HL-60 (cell line): ENCODE measurements at regions not wholly inside any gene's neighbourhood (a gene's known extent, or its start where the extent isn't known, plus 50 kb on each side); places are given as distances from the start of the nearest gene placed in this dataset.

Experiments used
- CTCF ChIP-seq: IDR thresholded peaks from one replicate; pipeline ENCODE4 v1.5.1; 2011; ENCODE audit warnings: low read length, control low read depth, inconsistent platforms; ENCODE audit not compliant: insufficient read depth
- POLR2AphosphoS5 ChIP-seq: IDR thresholded peaks from 2 replicates; pipeline ENCODE4 v1.6.1; 2012; ENCODE audit warnings: low read depth

GRCh38 chr7:7117935-7118586 is 64.3 kb upstream of the C1GALT1 start:
- TF ChIP-seq CTCF (no peak), POLR2AphosphoS5 (no peak)
